ENCODE measurements at regions not wholly inside any gene's neighbourhood (a gene's known extent, or its start where the extent isn't known, plus 50 kb on each side); places are given as distances from the start of the nearest gene placed in this dataset.

DNA sequence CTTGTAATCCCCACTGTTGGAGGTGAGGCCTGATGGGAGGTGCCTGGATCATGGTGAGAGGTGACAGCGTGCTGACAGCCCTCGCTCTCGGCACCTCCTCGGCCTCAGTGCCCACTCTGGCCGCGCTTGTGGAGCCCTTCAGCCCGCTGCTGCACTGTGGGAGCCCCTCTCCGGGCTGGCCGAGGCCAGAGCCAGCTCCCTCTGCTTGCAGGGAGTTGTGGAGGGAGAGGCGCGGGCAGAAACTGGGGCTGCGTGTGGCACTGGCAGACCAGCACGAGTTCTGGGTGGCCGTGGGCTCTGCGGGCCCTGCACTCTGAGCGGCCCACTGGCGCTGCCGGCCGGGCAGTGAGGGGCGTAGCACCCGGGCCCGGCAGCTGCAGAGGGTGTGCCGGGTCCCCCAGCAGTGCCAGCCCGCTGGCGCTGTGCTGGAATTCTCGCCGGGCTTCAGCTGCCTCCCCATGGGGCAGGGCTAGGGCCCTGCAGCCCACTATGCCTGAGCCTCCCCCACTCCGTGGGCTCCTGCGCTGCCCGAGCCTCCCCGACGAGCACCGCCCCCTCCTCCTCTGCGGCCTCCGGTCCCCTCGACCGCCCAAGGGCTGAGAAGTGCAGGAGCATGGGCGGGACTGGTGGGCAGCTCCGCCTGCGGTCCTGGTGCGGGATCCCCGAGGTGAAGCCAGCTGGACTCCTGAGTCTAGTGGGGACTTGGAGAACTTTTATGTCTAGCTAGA is 197.1 kb downstream of the SPP2 start:
- POLR2A ChIA-PET: no interaction called here
- CTCF ChIA-PET: interaction anchor here (0.9 to 2.0 kb wide), 2 partner anchors 24 to 112 kb away, joined by 3 to 7 read pairs; no protein-coding TSS in a partner anchor

More for the DNA sequence above, 197.1 kb downstream of the SPP2 start:
- H2AFZ ChIP-seq (ENCODE audit: low read depth, low read length, poor library complexity, severe bottlenecking): no peak overlapping the region
- H4K20me1 ChIP-seq (ENCODE audit: insufficient read depth): no peaks in the 10 kb centered on the region
- no peaks in the 10 kb centered on the region for H3K79me2 ChIP-seq (ENCODE audit: insufficient read depth, low read length)
- intact Hi-C loops (cut with micrococcal nuclease): no loop called here
- no peak overlapping the region for H3K9ac ChIP-seq (ENCODE audit: low read length)
- no peaks in the 10 kb centered on the region for H3K27me3 ChIP-seq (ENCODE audit: insufficient read depth, low read length)
- H3K36me3 ChIP-seq (ENCODE audit: control insufficient read depth in 1 of 2, insufficient read depth in 2 of 2, low read length in 2 of 2): no peaks in the 10 kb centered on the region
- no peak overlapping the region for H3K4me2 ChIP-seq (ENCODE audit: low read length)
- H3K4me3 ChIP-seq (replicated peaks in 1 of 2; ENCODE audit: low read depth in 1 of 2, low read length in 2 of 2): no peak overlapping the region
- no peak for DNase-seq (ENCODE audit: low read depth, low spot score)
- H3K27ac ChIP-seq (ENCODE audit: low read depth, low read length): no peak overlapping the region
- H3K9me2 ChIP-seq (ENCODE audit: insufficient read depth): no peaks in the 10 kb centered on the region
- no TSS peak for BruUV-seq (replicated peaks)
- peaks cover 20 to 86% of the 10 kb centered on the region in 2 experiments for H3K4me1 ChIP-seq (ENCODE audit: control insufficient read depth in 1 of 2, insufficient read depth in 2 of 2, low read length in 2 of 2)
- RAD21 ChIA-PET (ENCODE audit: low non-redundant PET in 1 of 2, low total read pairs in 2 of 2, uncharacterized antibody in 2 of 2, unreplicated experiment in 2 of 2): no interaction called here
- no peak for TF ChIP-seq SP1 (IDR thresholded peaks at IDR 0.05; ENCODE audit: low read depth)
- no peak for TF ChIP-seq POLR2A (IDR thresholded peaks at IDR 0.05; ENCODE audit: borderline replicate concordance, extremely low read depth, insufficient read depth, insufficient read length)
- TF ChIP-seq FOSL1 (IDR thresholded peaks at IDR 0.05; ENCODE audit: low read depth): no peak
- TF ChIP-seq YY1 (IDR thresholded peaks at IDR 0.05; ENCODE audit: extremely low read depth, insufficient replicate concordance, low read depth, low read length): no peak
- no peak for TF ChIP-seq ZBTB33 (IDR thresholded peaks at IDR 0.05; ENCODE audit: extremely low read depth, insufficient replicate concordance, low read length)
- TF ChIP-seq ATF3 (IDR thresholded peaks at IDR 0.05): no peak
- TF ChIP-seq, protein P1, sequence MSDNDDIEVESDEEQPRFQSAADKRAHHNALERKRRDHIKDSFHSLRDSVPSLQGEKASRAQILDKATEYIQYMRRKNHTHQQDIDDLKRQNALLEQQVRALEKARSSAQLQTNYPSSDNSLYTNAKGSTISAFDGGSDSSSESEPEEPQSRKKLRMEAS (IDR thresholded peaks at IDR 0.05): no peak
- TF ChIP-seq EZH2 (IDR thresholded peaks at IDR 0.05): no peak
- no peak for TF ChIP-seq SRF (IDR thresholded peaks at IDR 0.05; ENCODE audit: low read depth)
- TF ChIP-seq EGR1 (IDR thresholded peaks at IDR 0.05; ENCODE audit: low read depth): no peak
- TF ChIP-seq SIN3A (IDR thresholded peaks at IDR 0.05; ENCODE audit: low read depth): no peak
- no peak for TF ChIP-seq ZFX (IDR thresholded peaks at IDR 0.05)
- no peak for TF ChIP-seq CEBPB (IDR thresholded peaks at IDR 0.05; ENCODE audit: low read depth)
- no peaks in the 10 kb centered on the region for H3K9me3 ChIP-seq (ENCODE audit: control insufficient read depth in 1 of 2, insufficient read depth in 1 of 2, low read depth in 1 of 2, low read length in 2 of 2)
- ATAC-seq: no peak

Data from HCT116 (cell line).